ENCODE measurements at regions not wholly inside any gene's neighbourhood (a gene's known extent, or its start where the extent isn't known, plus 50 kb on each side); places are given as distances from the start of the nearest gene placed in this dataset.

DNA sequence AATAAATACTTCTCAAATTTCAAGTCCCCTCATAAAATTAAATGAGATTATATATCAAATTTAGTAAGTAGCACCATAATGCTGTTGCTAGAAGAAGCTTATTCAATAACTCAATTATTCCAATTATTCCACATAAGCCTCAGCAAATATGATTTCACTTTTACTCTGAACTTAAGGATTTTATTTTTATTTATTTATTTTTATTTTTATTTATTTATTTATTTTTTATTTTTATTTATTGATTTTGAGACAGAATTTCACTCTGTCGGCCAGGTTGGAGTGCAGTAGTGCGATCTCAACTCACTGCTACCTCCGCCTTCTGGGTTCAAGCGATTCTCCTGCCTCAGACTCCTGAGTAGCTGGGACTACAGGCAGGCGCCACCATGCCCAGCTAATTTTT is 1308.3 kb upstream of the CDH9 start:
- no peak for TF ChIP-seq EZH2 (IDR thresholded peaks at IDR 0.05; ENCODE audit: low read length, missing control alignments)
- no peak for TF ChIP-seq CTCF (conservative IDR thresholded peaks at IDR 0.05 in 1 of 2, IDR thresholded peaks at IDR 0.05 in 1 of 2; ENCODE audit: low read depth in 1 of 2, low read length in 2 of 2)

Data from fibroblast of lung (primary cell).